SJCRH30 (cell line): ENCODE measurements at regions not wholly inside any gene's neighbourhood (a gene's known extent, or its start where the extent isn't known, plus 50 kb on each side); places are given as distances from the start of the nearest gene placed in this dataset.

Source experiments
- DNase-seq, 2 experiments: peaks; one replicate each; pipeline ENCODE4 v3.0.0-alpha.2; 2015 to 2020
- H3K27ac ChIP-seq: fragments of 250-450 bp; sonication (Bioruptor Pico); 2 replicates; pipeline ENCODE4 v1.5.1; 2020; ENCODE audit warnings: mild to moderate bottlenecking, moderate library complexity
- H3K27me3 ChIP-seq: fragments of 250-450 bp; sonication (Bioruptor Pico); 2 replicates; pipeline ENCODE4 v1.5.1; 2020; ENCODE audit warnings: mild to moderate bottlenecking, moderate library complexity
- H3K36me3 ChIP-seq: fragments of 250-450 bp; sonication (Bioruptor Pico); 2 replicates; pipeline ENCODE4 v1.5.1; 2020; ENCODE audit warnings: mild to moderate bottlenecking, moderate library complexity
- H3K4me1 ChIP-seq: fragments of 250-450 bp; sonication (Bioruptor Pico); 2 replicates; pipeline ENCODE4 v1.5.1; 2020; ENCODE audit warnings: mild to moderate bottlenecking, moderate library complexity
- H3K4me3 ChIP-seq: fragments of 250-450 bp; sonication (Bioruptor Pico); 2 replicates; pipeline ENCODE4 v1.5.1; 2020; ENCODE audit warnings: mild to moderate bottlenecking, moderate library complexity
- H3K9me3 ChIP-seq: fragments of 250-450 bp; sonication (Bioruptor Pico); replicated peaks from 2 replicates; pipeline ENCODE4 v1.5.1; 2020; ENCODE audit warnings: mild to moderate bottlenecking, moderate library complexity

DNA sequence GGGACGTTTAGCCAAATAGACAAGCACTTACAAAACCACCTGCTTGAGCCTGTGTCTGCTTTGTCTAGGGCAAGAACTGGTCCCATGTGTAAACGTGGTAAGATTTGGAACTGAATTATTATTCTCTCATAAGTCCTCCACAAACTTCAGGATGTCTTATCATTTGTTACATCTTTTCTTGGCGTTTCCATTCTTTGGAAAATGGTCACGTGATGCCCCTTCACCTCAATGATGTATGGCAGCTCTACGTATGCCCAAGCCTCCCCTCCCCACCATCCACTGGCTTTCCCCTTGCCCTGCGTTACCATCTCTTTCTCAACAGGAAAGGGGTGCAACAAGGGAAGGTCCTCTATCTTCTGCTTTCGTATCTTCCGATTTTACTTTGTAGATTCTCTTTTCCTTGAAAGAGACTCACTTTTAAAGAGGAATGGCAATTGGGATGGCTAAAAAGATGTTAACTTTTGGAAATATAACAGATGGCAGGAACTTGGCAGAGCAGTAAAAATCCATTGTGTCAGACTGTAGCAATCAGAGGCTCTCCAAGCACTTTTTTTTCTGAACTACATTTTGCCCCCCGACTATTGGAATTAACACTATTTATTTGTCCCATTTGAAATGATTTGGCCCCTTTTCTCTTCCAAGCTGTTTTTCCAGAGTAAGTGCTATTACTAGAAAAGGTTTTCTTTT lies 117.6 kb downstream of the FAT3 start:
- Histone ChIP-seq H3K9me3 (no peaks in the 10 kb centered on the region), H3K4me1 (no peaks in the 10 kb centered on the region), H3K27me3 (no peaks in the 10 kb centered on the region), H3K27ac (no peak overlapping the region), H3K4me3 (no peak overlapping the region), H3K36me3 (no peaks in the 10 kb centered on the region)
- DNase-seq = no peak

DNA sequence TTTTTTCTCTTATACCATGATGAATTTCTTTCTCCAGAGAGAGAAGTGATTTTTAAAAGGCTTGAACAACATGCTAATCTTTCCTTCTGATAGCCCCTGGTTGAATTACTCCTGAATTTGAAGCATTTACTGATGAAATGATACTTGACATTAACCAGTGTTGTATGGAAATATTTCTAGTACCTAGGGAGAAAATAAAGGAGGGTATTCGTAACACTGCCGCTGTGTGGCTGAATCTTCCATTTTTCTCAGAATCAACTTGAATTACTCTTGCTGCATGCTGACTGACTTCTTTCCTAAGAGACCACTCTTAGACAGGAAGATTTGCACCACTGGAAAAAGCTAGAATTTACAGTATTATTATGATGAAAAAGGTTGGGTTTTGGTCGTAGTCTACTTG lies 118.3 kb downstream of the FAT3 start:
- Histone ChIP-seq H3K9me3 (no peaks in the 10 kb centered on the region), H3K27me3 (no peaks in the 10 kb centered on the region), H3K27ac (no peak overlapping the region), H3K36me3 (no peaks in the 10 kb centered on the region), H3K4me3 (no peak overlapping the region), H3K4me1 (no peaks in the 10 kb centered on the region)
- no peak for DNase-seq

DNA sequence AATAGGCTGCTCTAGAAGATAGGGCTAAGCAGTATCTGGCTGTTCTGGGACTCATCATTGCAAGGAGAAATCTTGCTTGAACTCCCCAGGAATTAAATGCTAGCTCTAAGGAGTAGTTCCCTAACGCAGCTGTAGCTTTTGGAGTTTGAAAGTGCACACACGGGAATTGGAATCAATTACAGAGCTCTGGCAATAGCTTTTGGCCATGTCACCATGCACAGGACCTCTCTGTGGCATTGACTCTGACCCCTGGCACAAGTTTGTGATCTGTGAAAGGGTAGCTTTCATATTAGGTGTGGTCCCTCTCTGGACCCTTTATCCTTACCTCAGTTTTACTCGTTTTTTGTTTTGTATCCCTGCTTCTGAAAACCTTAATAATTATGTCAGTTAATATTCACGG lies 121.6 kb downstream of the FAT3 start:
- no peak for DNase-seq
- H3K27ac ChIP-seq = no peak overlapping the region
- no peaks in the 10 kb centered on the region for H3K36me3 ChIP-seq
- H3K4me3 ChIP-seq = no peak overlapping the region
- H3K4me1 ChIP-seq = no peaks in the 10 kb centered on the region; the same call in 1 of the 2 replicates
- H3K27me3 ChIP-seq = no peaks in the 10 kb centered on the region
- no peaks in the 10 kb centered on the region for H3K9me3 ChIP-seq

DNA sequence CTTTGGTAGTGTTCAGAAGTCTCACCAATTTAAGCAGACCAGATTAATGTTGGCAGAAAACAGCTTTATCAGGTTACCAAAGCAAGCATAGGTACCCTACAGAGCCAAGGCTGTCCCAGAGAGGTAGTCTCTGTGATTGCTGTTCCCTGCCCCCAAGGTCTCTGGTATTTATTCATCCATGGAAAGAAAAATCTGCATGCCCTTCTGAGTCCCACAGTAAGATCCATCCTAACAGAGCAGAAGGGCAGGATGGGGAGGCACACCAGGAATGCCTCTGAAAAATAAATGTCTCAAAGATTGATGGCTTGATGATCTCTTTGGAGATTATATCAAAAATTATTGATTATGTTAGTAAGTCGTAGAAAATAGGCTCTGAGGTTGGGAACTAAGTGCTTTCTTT lies 122.8 kb downstream of the FAT3 start:
- Histone ChIP-seq H3K4me1 (no peaks in the 10 kb centered on the region; the same call in 1 of the 2 replicates), H3K27me3 (no peaks in the 10 kb centered on the region), H3K9me3 (no peaks in the 10 kb centered on the region), H3K27ac (no peak overlapping the region), H3K36me3 (no peaks in the 10 kb centered on the region), H3K4me3 (no peak overlapping the region)
- DNase-seq = no peak

DNA sequence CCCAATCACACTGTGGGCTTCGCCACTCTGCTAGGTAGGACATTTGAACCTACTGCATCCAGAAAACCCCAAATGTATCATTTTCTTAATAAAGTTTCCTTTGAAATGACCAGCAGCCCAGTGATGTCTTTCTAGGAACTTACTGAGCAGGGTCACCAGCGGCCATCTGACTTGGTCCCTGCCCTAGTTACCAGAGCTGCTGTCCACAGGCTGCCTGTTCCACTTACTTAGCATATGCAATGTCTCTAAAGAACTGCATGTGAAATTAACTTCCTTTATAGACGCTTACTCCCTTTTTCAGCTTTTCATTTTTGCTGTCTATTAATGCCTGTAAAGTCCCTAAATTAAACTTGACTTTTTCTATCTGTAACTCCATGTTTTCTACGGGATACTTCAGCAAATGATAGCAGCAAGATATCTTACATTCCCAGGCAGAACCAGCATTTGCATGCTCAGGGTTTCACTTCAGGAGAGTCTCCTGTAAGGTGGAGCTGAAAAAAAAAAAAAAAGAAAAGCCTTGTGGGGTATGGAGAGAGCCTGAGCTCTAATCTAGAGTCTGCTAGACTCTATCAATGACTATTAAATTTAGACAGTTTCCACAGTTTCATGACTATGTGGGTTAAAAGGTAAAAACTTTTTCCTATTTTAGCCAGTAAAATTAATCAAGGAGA lies 125.0 kb downstream of the FAT3 start:
- H3K27me3 ChIP-seq = no peaks in the 10 kb centered on the region
- H3K4me3 ChIP-seq = no peak overlapping the region
- no peak for DNase-seq

DNA sequence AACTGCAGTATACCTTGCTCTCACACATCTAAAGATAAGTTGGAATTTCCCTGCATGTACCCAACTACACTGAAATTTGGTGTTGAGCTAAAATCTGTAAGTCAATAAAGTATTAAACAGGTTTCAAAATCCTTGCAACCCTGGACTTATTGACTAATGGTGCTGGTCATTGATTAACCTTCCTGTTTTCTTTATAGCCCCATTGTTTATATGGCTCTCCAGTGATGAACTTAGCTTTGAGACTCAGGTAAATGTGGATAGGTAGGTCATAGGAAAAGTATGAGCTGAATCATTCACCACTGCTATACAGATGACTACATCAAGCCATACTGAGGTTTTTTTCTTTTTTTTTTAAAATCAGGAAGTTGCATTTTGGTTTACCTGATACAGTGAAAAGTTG lies 132.7 kb downstream of the FAT3 start:
- peaks cover 7% of the 10 kb centered on the region for H3K4me1 ChIP-seq
- no peaks in the 10 kb centered on the region for H3K36me3 ChIP-seq
- H3K4me3 ChIP-seq = no peak overlapping the region
- DNase-seq = no peak
- H3K27ac ChIP-seq = no peak overlapping the region
- no peaks in the 10 kb centered on the region for H3K27me3 ChIP-seq
- no peaks in the 10 kb centered on the region for H3K9me3 ChIP-seq

More for the DNA sequence above, 125.0 kb downstream of the FAT3 start:
- no peak overlapping the region for H3K27ac ChIP-seq
- H3K9me3 ChIP-seq = no peaks in the 10 kb centered on the region
- H3K36me3 ChIP-seq = no peaks in the 10 kb centered on the region
- peaks cover 5% of the 10 kb centered on the region for H3K4me1 ChIP-seq

DNA sequence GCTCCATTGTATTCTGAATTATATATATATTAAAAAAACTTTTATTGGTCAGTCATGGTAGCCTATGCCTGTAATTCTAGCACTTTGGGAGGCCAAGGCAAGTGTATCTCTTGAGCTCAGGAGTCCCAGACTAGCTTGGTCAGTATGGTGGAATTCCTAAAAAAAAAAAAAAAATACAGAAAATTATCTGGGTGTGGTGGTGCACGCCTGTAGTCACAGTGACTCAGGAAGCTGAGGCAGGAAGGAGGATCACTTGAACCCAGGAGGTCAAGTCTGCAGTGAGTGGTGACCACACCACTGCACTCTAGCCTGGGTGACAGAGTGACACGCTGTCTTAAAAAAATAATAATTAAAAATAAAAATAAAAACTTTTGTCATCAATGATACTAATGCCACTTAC lies 133.2 kb downstream of the FAT3 start:
- Histone ChIP-seq H3K27me3 (no peaks in the 10 kb centered on the region), H3K9me3 (no peaks in the 10 kb centered on the region), H3K4me3 (no peak overlapping the region), H3K36me3 (no peaks in the 10 kb centered on the region), H3K4me1 (peaks cover 7% of the 10 kb centered on the region), H3K27ac (no peak overlapping the region)
- no peak for DNase-seq

DNA sequence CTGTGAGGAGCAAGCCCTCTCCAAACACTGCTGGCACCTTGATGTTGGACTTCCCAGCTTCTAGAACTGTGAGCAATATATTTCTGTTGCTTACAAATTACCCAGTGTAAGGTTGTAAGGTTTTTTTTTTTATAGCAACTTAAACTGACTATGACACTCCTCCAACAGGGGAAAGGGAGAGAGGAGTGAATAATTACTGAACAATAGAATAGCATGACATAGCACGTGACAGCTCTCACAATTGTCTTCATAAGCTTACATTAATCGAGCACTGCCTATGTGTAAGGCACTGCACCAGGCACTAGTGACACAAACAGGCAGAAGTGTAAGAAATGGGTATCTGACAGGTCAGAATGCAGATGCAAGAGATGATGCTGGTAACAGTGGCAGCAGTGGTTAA lies 136.9 kb downstream of the FAT3 start:
- Histone ChIP-seq H3K36me3 (no peaks in the 10 kb centered on the region), H3K27me3 (no peaks in the 10 kb centered on the region), H3K9me3 (no peaks in the 10 kb centered on the region), H3K4me3 (no peak overlapping the region), H3K4me1 (no peaks in the 10 kb centered on the region), H3K27ac (no peak overlapping the region)
- DNase-seq = no peak

DNA sequence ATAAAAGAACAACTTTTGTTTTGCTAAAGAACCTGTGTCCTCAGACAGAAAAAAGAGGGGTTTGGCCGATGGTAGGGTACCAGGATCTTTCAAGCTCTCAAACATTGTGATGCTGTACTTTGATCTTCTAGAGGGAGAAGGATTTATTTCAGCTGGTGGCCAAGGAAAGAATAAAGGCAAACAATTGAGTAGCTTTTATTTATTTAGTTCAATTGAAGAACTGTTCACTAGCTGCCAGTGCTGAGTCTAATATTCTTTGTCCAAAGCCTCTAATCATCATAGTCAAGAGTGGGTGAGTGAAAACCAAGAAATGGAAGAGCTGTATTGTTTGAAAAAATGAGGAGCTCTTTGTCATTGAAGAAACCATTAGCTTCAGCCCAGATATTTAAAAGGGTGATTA lies 138.4 kb downstream of the FAT3 start:
- Histone ChIP-seq H3K4me1 (no peaks in the 10 kb centered on the region), H3K36me3 (no peaks in the 10 kb centered on the region)

DNA sequence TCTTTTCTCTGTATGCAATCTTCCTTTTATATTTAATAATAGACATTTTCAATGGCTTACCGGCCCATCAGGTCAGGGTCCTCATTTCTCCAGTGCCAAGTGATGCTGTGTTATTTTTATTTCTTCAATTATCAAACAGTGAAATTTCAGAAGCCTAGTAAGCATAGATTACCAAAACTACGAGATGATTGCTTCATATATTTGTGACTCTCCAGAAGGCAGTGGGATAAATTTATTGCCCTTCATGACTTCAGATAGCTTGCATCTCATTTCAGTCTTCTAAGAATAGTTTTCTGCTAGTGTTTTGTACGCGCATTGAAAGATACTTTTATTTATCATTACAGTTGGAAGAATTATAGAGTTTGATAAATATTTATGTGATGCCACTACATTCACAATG lies 139.6 kb downstream of the FAT3 start:
- Histone ChIP-seq H3K36me3 (no peaks in the 10 kb centered on the region), H3K4me1 (no peaks in the 10 kb centered on the region), H3K27me3 (no peaks in the 10 kb centered on the region), H3K9me3 (no peaks in the 10 kb centered on the region), H3K4me3 (no peak overlapping the region), H3K27ac (no peak overlapping the region)
- no peak for DNase-seq

More for the DNA sequence above, 138.4 kb downstream of the FAT3 start:
- no peaks in the 10 kb centered on the region for H3K9me3 ChIP-seq
- H3K27me3 ChIP-seq = no peaks in the 10 kb centered on the region
- no peak overlapping the region for H3K4me3 ChIP-seq
- DNase-seq = no peak
- no peak overlapping the region for H3K27ac ChIP-seq

DNA sequence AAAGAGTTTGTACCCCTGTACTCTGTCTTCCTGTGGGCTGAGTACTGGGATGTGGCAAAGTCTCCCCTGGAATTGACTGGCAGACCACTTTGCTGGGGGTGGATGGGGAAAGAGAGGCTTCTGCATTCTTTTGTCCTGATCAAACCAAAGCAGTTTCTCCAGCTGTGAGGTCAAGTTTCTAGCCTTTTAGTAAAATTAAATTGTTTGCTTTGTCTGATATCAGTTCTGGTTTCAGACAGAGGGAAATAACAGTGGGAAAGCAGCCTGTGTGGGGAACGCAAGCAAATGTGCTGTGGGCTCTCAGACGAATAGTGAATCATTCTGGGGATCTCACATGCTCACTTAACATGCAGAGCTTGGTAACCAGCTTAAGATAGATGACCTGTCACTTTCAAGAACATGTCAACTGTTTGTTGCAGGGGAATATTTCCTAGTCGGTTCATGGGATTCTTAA lies 151.6 kb downstream of the FAT3 start:
- Histone ChIP-seq H3K27me3 (no peaks in the 10 kb centered on the region), H3K36me3 (no peaks in the 10 kb centered on the region), H3K27ac (no peak overlapping the region), H3K4me3 (no peak overlapping the region), H3K4me1 (peaks cover 7% of the 10 kb centered on the region; the same call in 1 of the 2 replicates), H3K9me3 (no peaks in the 10 kb centered on the region)
- DNase-seq = peak; percentile 8 to 22

DNA sequence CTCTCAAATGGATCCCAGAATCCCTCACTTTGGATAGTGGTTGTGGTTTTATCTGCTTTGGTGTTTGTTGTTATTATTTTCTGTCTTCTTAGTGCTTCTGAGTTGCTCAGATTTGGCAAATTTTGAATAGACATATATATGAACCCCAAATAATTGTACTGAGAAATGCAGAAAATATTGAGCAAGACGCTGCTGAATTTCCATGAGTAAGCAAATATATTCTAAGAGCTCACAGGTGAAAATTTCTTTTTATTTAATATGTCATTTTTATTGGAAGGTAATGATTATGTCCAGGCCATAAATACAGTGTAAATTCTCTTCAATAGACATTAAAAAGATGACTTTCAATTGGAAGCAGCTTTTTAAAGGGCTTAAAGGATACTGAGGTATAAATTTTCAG lies 152.1 kb downstream of the FAT3 start:
- Histone ChIP-seq H3K4me3 (no peak overlapping the region), H3K36me3 (no peaks in the 10 kb centered on the region), H3K9me3 (no peaks in the 10 kb centered on the region), H3K4me1 (peaks cover 7% of the 10 kb centered on the region; the same call in 1 of the 2 replicates), H3K27me3 (no peaks in the 10 kb centered on the region), H3K27ac (no peak overlapping the region)
- DNase-seq = no peak

DNA sequence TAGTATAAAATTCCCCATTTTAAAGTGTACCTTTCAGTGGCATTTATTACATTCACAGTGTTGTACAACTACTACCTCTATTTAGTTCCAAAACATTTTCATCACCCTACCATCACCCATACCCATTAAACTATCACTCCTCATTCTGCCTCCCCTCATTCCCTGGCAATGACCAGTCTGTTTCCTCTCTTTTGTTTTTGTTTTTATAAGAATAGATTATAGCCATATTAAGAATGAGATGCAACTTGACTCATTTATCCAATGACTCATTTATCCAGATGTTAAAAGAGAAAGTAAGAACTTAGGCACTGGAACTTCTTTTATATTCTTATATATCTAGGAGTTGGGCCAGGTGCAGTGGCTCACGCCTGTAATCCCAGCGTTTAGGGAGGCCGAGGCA lies 156.3 kb downstream of the FAT3 start:
- no peak overlapping the region for H3K27ac ChIP-seq
- H3K9me3 ChIP-seq = no peaks in the 10 kb centered on the region
- no peak overlapping the region for H3K4me3 ChIP-seq
- no peak for DNase-seq
- peaks cover 25% of the 10 kb centered on the region for H3K4me1 ChIP-seq
- H3K36me3 ChIP-seq = no peaks in the 10 kb centered on the region
- H3K27me3 ChIP-seq = no peaks in the 10 kb centered on the region

DNA sequence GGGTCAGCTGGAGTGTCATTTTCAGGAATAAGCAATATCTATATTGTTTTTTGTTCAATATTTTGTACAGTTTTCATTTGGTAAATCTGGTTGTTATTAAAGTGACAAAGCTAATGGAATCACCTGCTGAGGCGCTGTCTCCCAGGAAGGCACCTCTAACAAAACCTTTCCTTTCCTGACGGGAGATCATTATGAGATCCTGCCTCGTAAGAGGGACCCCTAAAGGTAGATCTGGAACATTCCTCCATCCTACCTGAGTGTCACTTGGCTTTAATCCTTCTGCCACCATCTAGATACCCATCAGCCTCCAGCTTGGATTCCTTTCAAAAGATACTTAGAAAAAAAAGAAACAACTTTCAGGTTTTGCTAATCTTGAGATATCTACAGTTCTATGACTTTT lies 157.7 kb downstream of the FAT3 start:
- Histone ChIP-seq H3K4me3 (no peak overlapping the region), H3K4me1 (peaks cover 18% of the 10 kb centered on the region), H3K9me3 (no peaks in the 10 kb centered on the region), H3K27ac (no peak overlapping the region), H3K27me3 (no peaks in the 10 kb centered on the region), H3K36me3 (no peaks in the 10 kb centered on the region)
- no peak for DNase-seq

DNA sequence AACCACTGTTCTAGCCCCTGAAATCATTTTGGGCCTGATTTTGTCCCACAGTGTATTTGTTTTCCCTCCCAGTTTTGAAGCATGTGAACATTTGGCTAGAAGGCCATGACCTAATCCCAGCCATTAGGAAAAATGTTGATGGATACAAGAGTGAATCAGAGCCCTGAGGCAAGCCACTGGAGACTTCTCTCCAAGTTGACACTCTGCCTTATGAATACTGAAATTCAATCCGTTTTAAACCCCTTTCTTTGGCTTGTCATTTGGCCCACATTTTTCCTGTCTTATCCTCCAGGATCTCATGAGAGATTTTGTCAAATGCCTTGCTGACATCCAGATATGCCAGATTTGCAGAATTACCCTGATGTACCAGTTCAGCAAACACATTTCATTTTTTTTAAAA lies 158.8 kb downstream of the FAT3 start:
- peak; percentile 60 to 81 for DNase-seq
- Histone ChIP-seq H3K27ac (no peak overlapping the region), H3K36me3 (no peaks in the 10 kb centered on the region), H3K27me3 (no peaks in the 10 kb centered on the region), H3K4me1 (peaks cover 18% of the 10 kb centered on the region), H3K9me3 (no peaks in the 10 kb centered on the region), H3K4me3 (no peak overlapping the region)

DNA sequence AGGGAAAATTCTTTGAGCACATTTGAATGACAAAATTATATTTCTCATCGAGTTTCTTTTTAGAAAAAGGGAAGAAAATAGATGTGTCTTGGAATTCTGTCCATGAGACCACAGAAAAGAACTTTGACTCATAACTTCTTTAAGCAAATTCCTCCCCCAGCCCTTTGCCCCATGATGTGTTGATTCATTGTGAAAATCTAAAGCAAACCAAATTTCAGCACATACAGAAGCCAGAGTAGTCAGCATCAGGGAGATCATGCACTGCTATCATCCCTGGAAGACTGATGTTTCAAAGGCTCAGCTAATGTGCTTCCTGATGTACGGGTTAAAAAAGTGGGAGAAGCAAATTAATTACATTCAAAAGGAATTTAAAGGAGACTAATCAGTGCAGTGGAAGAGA lies 159.7 kb downstream of the FAT3 start:
- H3K9me3 ChIP-seq = no peaks in the 10 kb centered on the region
- H3K27me3 ChIP-seq = no peaks in the 10 kb centered on the region
- no peaks in the 10 kb centered on the region for H3K36me3 ChIP-seq
- H3K4me1 ChIP-seq = peaks cover 18% of the 10 kb centered on the region
- DNase-seq = no peak
- H3K4me3 ChIP-seq = no peak overlapping the region
- H3K27ac ChIP-seq = no peak overlapping the region
